Stimulated activated effector memory CD8-positive, alpha-beta T cell treated with anti-CD3 and anti-CD28 coated beads, Interleukin-12 subunit alpha, Interleukin-12 subunit beta, amount 100 ng/mL, for 72 hours (primary cell): ENCODE measurements at regions not wholly inside any gene's neighbourhood (a gene's known extent, or its start where the extent isn't known, plus 50 kb on each side); places are given as distances from the start of the nearest gene placed in this dataset.
A peak's percentile ranks its signal among the peaks of the same experiment; 100 is the strongest.

Experiments
- ATAC-seq: fragments of 150-1000 bp; cut with Tn5 transposase; 2 replicates; pipeline ENCODE4 v1.10.0; 2021
- DNase-seq, 2 donors: peaks; one replicate each; pipeline ENCODE4 v3.0.0; 2021 to 2022; ENCODE audit warnings: low spot score in 2 of 2
- H3K27ac Mint-ChIP-seq: one replicate; pipeline ENCODE4 v1.8.0; 2022; ENCODE audit warnings: mild to moderate bottlenecking, mixed read lengths
- H3K36me3 Mint-ChIP-seq: one replicate; pipeline ENCODE4 v1.8.0; 2022; ENCODE audit warnings: mild to moderate bottlenecking, mixed read lengths
- H3K4me1 Mint-ChIP-seq: one replicate; pipeline ENCODE4 v1.8.0; 2022; ENCODE audit warnings: mixed read lengths
- H3K4me3 Mint-ChIP-seq: one replicate; pipeline ENCODE4 v1.8.0; 2022; ENCODE audit warnings: mild to moderate bottlenecking, mixed read lengths
- H3K9me3 Mint-ChIP-seq: one replicate; pipeline ENCODE4 v1.8.0; 2022; ENCODE audit warnings: mixed read lengths

GRCh38 chr12:46437469-46437868 lies 64.9 kb upstream of the SLC38A2 start:
- H3K4me1 Mint-ChIP-seq, result no peaks in the 10 kb centered on the region

GRCh38 chr12:46436747-46437146 lies 64.2 kb upstream of the SLC38A2 start:
- Mint-ChIP-seq H3K4me3 (no peak overlapping the region), H3K27ac (no peak overlapping the region), H3K4me1 (no peaks in the 10 kb centered on the region), H3K9me3 (no peaks in the 10 kb centered on the region), H3K36me3 (no peaks in the 10 kb centered on the region)
- ATAC-seq (no peak), DNase-seq (no peak)

More at GRCh38 chr12:46437469-46437868, 64.9 kb upstream of the SLC38A2 start:
- no peak overlapping the region for H3K4me3 Mint-ChIP-seq
- H3K9me3 Mint-ChIP-seq, result no peaks in the 10 kb centered on the region
- H3K27ac Mint-ChIP-seq, result no peak overlapping the region
- ATAC-seq (no peak), DNase-seq (no peak)
- no peaks in the 10 kb centered on the region for H3K36me3 Mint-ChIP-seq

DNA sequence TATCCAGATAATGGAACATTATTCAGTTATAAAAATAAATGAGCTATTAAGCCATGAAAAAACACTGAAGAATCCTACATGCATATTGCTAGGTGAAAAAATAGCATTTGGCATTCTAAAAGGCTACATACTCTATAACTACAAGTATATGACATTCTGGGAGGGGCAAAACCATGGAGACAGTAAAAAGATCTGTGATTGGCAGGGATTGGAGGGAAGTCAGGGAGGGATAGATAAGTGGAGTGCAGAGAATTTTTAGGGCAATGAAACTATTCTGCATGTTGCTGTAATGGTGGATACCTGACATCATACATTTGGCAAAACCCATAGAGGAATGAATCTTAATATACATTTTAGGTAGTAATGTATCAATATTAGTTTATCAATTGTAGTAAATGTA lies 63.1 kb upstream of the SLC38A2 start:
- no peaks in the 10 kb centered on the region for H3K9me3 Mint-ChIP-seq
- H3K27ac Mint-ChIP-seq, result no peak overlapping the region
- ATAC-seq (no peak), DNase-seq (no peak)
- H3K4me3 Mint-ChIP-seq, result no peak overlapping the region
- H3K36me3 Mint-ChIP-seq, result no peaks in the 10 kb centered on the region
- H3K4me1 Mint-ChIP-seq, result peaks cover 2% of the 10 kb centered on the region

DNA sequence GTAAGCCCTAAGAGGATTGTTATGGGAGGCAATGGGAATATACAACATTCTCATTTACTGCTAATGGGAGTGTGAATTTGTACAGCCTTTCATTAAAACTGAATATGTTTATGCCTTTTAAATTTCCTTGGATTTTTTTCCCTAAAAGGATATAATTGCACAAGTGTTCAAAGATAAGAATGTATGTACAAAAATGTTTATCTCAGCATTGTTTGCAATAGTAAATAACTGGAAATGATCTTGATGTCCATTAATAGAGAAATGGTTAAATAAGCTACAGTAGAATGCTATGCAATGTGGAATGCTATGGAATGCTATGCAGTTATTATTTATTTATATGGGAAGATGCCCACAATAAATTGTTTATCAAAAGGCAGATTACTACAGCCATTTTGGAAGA lies 62.5 kb upstream of the SLC38A2 start:
- no peak overlapping the region for H3K4me3 Mint-ChIP-seq
- no peak overlapping the region for H3K27ac Mint-ChIP-seq
- no peaks in the 10 kb centered on the region for H3K9me3 Mint-ChIP-seq
- no peaks in the 10 kb centered on the region for H3K36me3 Mint-ChIP-seq
- H3K4me1 Mint-ChIP-seq, result peaks cover 6% of the 10 kb centered on the region
- ATAC-seq (no peak), DNase-seq (no peak)

DNA sequence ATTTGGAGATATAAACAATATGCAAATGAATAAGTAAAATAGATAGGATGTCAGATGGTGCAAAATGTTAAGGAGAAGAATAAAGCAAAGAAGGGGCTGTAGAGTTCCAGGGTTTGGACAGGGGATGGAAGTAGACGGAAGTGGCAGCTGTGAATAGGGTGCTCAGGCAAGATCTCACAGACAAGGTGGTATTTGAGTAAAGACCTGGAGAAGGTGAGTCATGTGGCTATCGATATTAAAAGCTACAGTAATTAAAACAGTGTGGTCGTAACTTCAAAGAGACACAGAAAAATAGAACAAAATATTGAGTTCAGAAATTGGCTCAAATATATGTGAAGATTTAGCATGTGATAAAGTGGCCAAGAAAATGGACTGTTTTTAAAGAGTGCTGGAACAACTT lies 61.3 kb upstream of the SLC38A2 start:
- H3K36me3 Mint-ChIP-seq, result no peaks in the 10 kb centered on the region
- DNase-seq (no peak), ATAC-seq (no peak)
- peaks cover 15% of the 10 kb centered on the region for H3K4me1 Mint-ChIP-seq
- H3K9me3 Mint-ChIP-seq, result no peaks in the 10 kb centered on the region
- H3K27ac Mint-ChIP-seq, result no peak overlapping the region
- H3K4me3 Mint-ChIP-seq, result no peak overlapping the region

DNA sequence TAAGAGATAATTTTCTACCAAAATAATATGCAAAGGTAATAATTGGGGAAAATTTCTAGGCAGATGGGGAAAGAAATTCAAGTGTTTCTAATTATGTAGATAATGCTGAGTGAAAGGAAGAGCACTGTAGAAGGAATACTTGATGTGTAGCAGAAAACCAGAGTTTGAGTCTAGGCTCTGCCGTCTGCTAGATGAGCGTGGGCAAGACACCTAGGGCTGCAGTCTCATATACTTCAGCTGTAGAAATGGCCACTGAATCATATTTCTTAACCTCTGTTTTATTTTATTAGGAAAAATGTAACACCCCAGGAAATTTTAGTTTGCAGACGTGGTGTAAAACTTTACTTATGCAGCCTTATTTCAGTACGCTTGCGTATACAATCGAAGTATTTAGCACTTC lies 59.8 kb upstream of the SLC38A2 start:
- Mint-ChIP-seq H3K27ac (no peak overlapping the region), H3K4me1 (peaks cover 15% of the 10 kb centered on the region), H3K4me3 (no peak overlapping the region), H3K36me3 (no peaks in the 10 kb centered on the region), H3K9me3 (no peaks in the 10 kb centered on the region)
- ATAC-seq (no peak), DNase-seq (no peak)

DNA sequence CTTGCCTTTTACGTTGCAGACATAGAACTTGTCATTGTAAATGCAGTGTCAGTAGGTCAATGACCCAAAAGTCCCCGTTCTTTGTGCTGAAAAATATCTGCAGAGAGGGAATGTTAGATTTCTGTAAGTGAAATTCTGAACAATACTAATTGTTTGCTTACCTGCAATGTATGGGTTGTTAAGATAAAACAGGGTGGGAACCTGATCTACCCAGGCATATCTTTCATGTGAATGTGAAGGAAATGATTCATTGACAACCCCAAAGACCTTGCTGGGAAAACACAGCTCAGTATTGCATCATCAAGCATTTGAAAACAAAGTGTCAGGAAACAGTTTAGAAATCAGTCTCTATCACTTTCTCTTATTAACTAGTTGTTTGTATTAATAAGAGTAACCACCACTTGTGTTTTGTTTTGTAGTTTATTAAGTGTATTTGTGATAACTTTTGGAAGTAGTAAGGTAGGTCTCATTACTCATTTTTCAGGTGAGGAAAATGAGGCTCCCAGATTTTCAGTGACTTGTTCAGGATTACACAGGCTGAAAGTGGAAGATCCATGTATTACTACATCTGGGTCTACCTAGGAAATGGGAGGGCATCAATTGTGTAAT lies 57.9 kb upstream of the SLC38A2 start:
- H3K27ac Mint-ChIP-seq, result peak overlapping the region; percentile 83
- no peak overlapping the region for H3K4me3 Mint-ChIP-seq
- no peak for DNase-seq
- peaks cover 2% of the 10 kb centered on the region for H3K9me3 Mint-ChIP-seq
- peak; percentile 90 for ATAC-seq
- H3K36me3 Mint-ChIP-seq, result no peaks in the 10 kb centered on the region
- peaks cover 15% of the 10 kb centered on the region for H3K4me1 Mint-ChIP-seq
